GM21529 (cell line): ENCODE measurements at regions not wholly inside any gene's neighbourhood (a gene's known extent, or its start where the extent isn't known, plus 50 kb on each side); places are given as distances from the start of the nearest gene placed in this dataset.
A peak's percentile ranks its signal among the peaks of the same experiment; 100 is the strongest.

Source experiments
- ATAC-seq: cut with Tn5 transposase; IDR thresholded peaks from one replicate; pipeline ENCODE4 v1.9.1; 2021; ENCODE audit not compliant: unreplicated experiment

- ATAC-seq = no peak
These were observed 218.8 kb upstream of the MAP3K7 start for GRCh38 chr6:90805619-90806155.

- ATAC-seq = no peak
These were observed 217.1 kb upstream of the MAP3K7 start for GRCh38 chr6:90803956-90804355.

- ATAC-seq = no peak
These were observed 208.2 kb upstream of the MAP3K7 start for GRCh38 chr6:90795078-90795477.

GRCh38 chr6:90793771-90794170 is 206.9 kb upstream of the MAP3K7 start:
- ATAC-seq = no peak

- no peak for ATAC-seq
These were observed 203.8 kb upstream of the MAP3K7 start for GRCh38 chr6:90790696-90791095.

- ATAC-seq = no peak
These were observed 203.2 kb upstream of the MAP3K7 start for GRCh38 chr6:90790058-90790457.

GRCh38 chr6:90788781-90789180 is 201.9 kb upstream of the MAP3K7 start:
- no peak for ATAC-seq

- ATAC-seq = no peak
These were observed 200.6 kb upstream of the MAP3K7 start for GRCh38 chr6:90787446-90787845.

- no peak for ATAC-seq
These were observed 193.9 kb upstream of the MAP3K7 start for GRCh38 chr6:90780778-90781177.

GRCh38 chr6:90780141-90780540 is 193.3 kb upstream of the MAP3K7 start:
- ATAC-seq = no peak

- no peak for ATAC-seq
These were observed 191.7 kb upstream of the MAP3K7 start for GRCh38 chr6:90778417-90779203.

- no peak for ATAC-seq
These were observed 183.9 kb upstream of the MAP3K7 start for GRCh38 chr6:90770778-90771177.

GRCh38 chr6:90765895-90766294 is 179.0 kb upstream of the MAP3K7 start:
- ATAC-seq = no peak

- no peak for ATAC-seq
These were observed 178.6 kb upstream of the MAP3K7 start for GRCh38 chr6:90765491-90765890.

- no peak for ATAC-seq
These were observed 177.1 kb upstream of the MAP3K7 start for GRCh38 chr6:90764001-90764400.

- ATAC-seq = no peak
These were observed 172.8 kb upstream of the MAP3K7 start for GRCh38 chr6:90759664-90760063.

- ATAC-seq = no peak
These were observed 171.9 kb upstream of the MAP3K7 start for GRCh38 chr6:90758741-90759140.

- no peak for ATAC-seq
These were observed 167.2 kb upstream of the MAP3K7 start for GRCh38 chr6:90753820-90754643.

- ATAC-seq = no peak
These were observed 152.9 kb upstream of the MAP3K7 start for GRCh38 chr6:90739802-90740201.

GRCh38 chr6:90739339-90739738 is 152.5 kb upstream of the MAP3K7 start:
- no peak for ATAC-seq

GRCh38 chr6:90730151-90730673 is 143.3 kb upstream of the MAP3K7 start:
- ATAC-seq = peak; percentile 73

GRCh38 chr6:90729057-90729456 is 142.2 kb upstream of the MAP3K7 start:
- ATAC-seq = no peak
